SK-N-SH (cell line): ENCODE measurements at regions not wholly inside any gene's neighbourhood (a gene's known extent, or its start where the extent isn't known, plus 50 kb on each side); places are given as distances from the start of the nearest gene placed in this dataset.

Source experiments
- CTCF ChIA-PET: fragments of 300-600, 350-600 bp; formaldehyde crosslinking; extraction: SDS; loops from one replicate; lab custom pipeline; 2021; lab: Yijun Ruan, JAX
- POLR2A ChIA-PET: fragments of 350-600 bp; sonication (Branson Sonifier 250); formaldehyde crosslinking; extraction: SDS; loops from one replicate; lab custom pipeline; 2020; ENCODE audit warnings: antibody characterized with exemption, inconsistent platforms; lab: Yijun Ruan, JAX
- DNase-seq: peaks from one replicate; pipeline ENCODE4 v3.0.0; 2012
- H2AFZ ChIP-seq: fragments of 200-600 bp; sonication (generic); 2 replicates; pipeline ENCODE4 v1.8.1; 2016; ENCODE audit warnings: antibody characterized with exemption, mild to moderate bottlenecking, low read depth
- H3F3A ChIP-seq: fragments of 200-600 bp; sonication (generic); replicated peaks from 2 replicates; pipeline ENCODE3; 2016; ENCODE audit warnings: antibody characterized with exemption, mild to moderate bottlenecking; ENCODE audit not compliant: insufficient read depth
- H3K27ac ChIP-seq, 2 experiments: fragments of 200-500 bp in 1 of 2; fragments of 200-600 bp in 1 of 2; sonication (Bioruptor generic) in 1 of 2; sonication (generic), shearing (Covaris generic) in 1 of 2; 2 replicates each; pipeline versions ENCODE4 v1.5.1 to v1.6.1; 2014 to 2016; ENCODE audit warnings: low read depth in 2 of 2, inconsistent platforms in 1 of 2, low read length in 1 of 2, mild to moderate bottlenecking in 1 of 2, mixed read lengths in 1 of 2
- H3K27me3 ChIP-seq: fragments of 200-600 bp; sonication (generic), shearing (Covaris generic); 2 replicates; pipeline ENCODE4 v1.6.1; 2016; ENCODE audit warnings: mixed run types; ENCODE audit not compliant: insufficient read depth
- H3K36me3 ChIP-seq, 2 experiments: fragments of 200-500 bp in 1 of 2; fragments of 200-600 bp in 1 of 2; sonication (Bioruptor generic) in 1 of 2; sonication (generic) in 1 of 2; replicated peaks in 1 of 2; 2 replicates each; pipeline versions ENCODE3 to v1.5.1; 2014 to 2016; ENCODE audit warnings: low read length in 1 of 2, mild to moderate bottlenecking in 1 of 2; ENCODE audit not compliant: insufficient read depth in 2 of 2, control insufficient read depth in 1 of 2
- H3K4me1 ChIP-seq, 2 experiments: fragments of 200-500 bp in 1 of 2; fragments of 200-600 bp in 1 of 2; sonication (Bioruptor generic) in 1 of 2; sonication (generic), shearing (Covaris generic) in 1 of 2; 2 replicates each; pipeline versions ENCODE4 v1.5.1 to v1.6.1; 2014 to 2016; ENCODE audit warnings: low read depth in 1 of 2, low read length in 1 of 2, mixed run types in 1 of 2; ENCODE audit not compliant: insufficient read depth in 2 of 2, control insufficient read depth in 1 of 2
- H3K4me2 ChIP-seq: fragments of 200-600 bp; sonication (generic), shearing (Covaris generic); 2 replicates; pipeline ENCODE4 v1.6.1; 2017; ENCODE audit warnings: mixed run types
- H3K4me3 ChIP-seq, 2 experiments: fragments of 200-500 bp in 1 of 2; fragments of 200-600 bp in 1 of 2; sonication (Bioruptor generic) in 1 of 2; sonication (generic), shearing (Covaris generic) in 1 of 2; 2 replicates each; pipeline versions ENCODE4 v1.5.1 to v1.8.1; 2014 to 2016; ENCODE audit warnings: low read depth in 2 of 2, inconsistent platforms in 1 of 2, low read length in 1 of 2, mild to moderate bottlenecking in 1 of 2, mixed read lengths in 1 of 2, moderate library complexity in 1 of 2
- H3K79me2 ChIP-seq: fragments of 200-600 bp; sonication (generic); 2 replicates; pipeline ENCODE4 v1.8.1; 2017; ENCODE audit warnings: mild to moderate bottlenecking; ENCODE audit not compliant: insufficient read depth
- H3K9ac ChIP-seq: fragments of 200-600 bp; sonication (generic); 2 replicates; pipeline ENCODE4 v1.6.1; 2017; ENCODE audit warnings: mixed run types
- H3K9me2 ChIP-seq: fragments of 200-600 bp; sonication (generic); 2 replicates; pipeline ENCODE4 v1.6.1; 2017; ENCODE audit warnings: mixed run types
- H3K9me3 ChIP-seq: fragments of 200-600 bp; sonication (generic); 2 replicates; pipeline ENCODE4 v1.6.1; 2017; ENCODE audit warnings: mixed run types, mild to moderate bottlenecking, moderate library complexity
- H4K20me1 ChIP-seq: fragments of 200-600 bp; sonication (generic); 2 replicates; pipeline ENCODE4 v1.6.1; 2017; ENCODE audit warnings: mild to moderate bottlenecking, mixed run types; ENCODE audit not compliant: insufficient read depth
- CHD2 ChIP-seq: fragments of 150-350 bp; IDR thresholded peaks from 2 replicates; pipeline ENCODE4 v1.6.1; 2018; ENCODE audit warnings: low read length; ENCODE audit not compliant: partially characterized antibody
- EP300 ChIP-seq, 2 experiments: IDR thresholded peaks; 2 replicates each; pipeline versions ENCODE4 v1.4.0 to v1.6.1; 2012; ENCODE audit warnings: borderline replicate concordance in 1 of 2, low read depth in 1 of 2, low read length in 1 of 2
- FOSL2 ChIP-seq: IDR thresholded peaks from 2 replicates; pipeline ENCODE4 v1.4.0; 2012; ENCODE audit warnings: low read depth, mild to moderate bottlenecking, moderate library complexity, borderline replicate concordance
- FOXJ3 ChIP-seq: sonication (generic); formaldehyde crosslinking; IDR thresholded peaks from 2 replicates; pipeline ENCODE4 v1.5.1; 2020; ENCODE audit warnings: mild to moderate bottlenecking, missing genetic modification reagents
- GABPA ChIP-seq: IDR thresholded peaks from 2 replicates; pipeline ENCODE4 v1.4.0; 2012; ENCODE audit warnings: low read depth, mild to moderate bottlenecking
- GATA2 ChIP-seq: sonication (generic); formaldehyde crosslinking; IDR thresholded peaks from 2 replicates; pipeline ENCODE4 v1.5.0; 2020; ENCODE audit warnings: mild to moderate bottlenecking, missing genetic modification reagents
- NRF1 ChIP-seq: IDR thresholded peaks from 2 replicates; pipeline ENCODE4 v1.6.1; 2012; ENCODE audit warnings: low read depth, mild to moderate bottlenecking, low read length
- POLR2AphosphoS5 ChIP-seq: IDR thresholded peaks from 2 replicates; pipeline ENCODE4 v1.6.1; 2012; ENCODE audit warnings: low read depth, low read length
- RAD21 ChIP-seq: IDR thresholded peaks from 2 replicates; pipeline ENCODE4 v1.6.1; 2012; ENCODE audit warnings: mild to moderate bottlenecking, low read length
- RCOR1 ChIP-seq: fragments of 150-350 bp; IDR thresholded peaks from 2 replicates; pipeline ENCODE4 v1.6.1; 2017; ENCODE audit warnings: antibody characterized with exemption, low read length
- RFX5 ChIP-seq: IDR thresholded peaks from 2 replicates; pipeline ENCODE4 v1.6.1; 2012; ENCODE audit warnings: mild to moderate bottlenecking, improper control_type of control experiment, low read length
- SIN3A ChIP-seq: IDR thresholded peaks from 2 replicates; pipeline ENCODE4 v1.6.1; 2012; ENCODE audit warnings: low read depth, mild to moderate bottlenecking, low read length, moderate library complexity, borderline replicate concordance
- SMC3 ChIP-seq: IDR thresholded peaks from 2 replicates; pipeline ENCODE4 v1.6.1; 2012; ENCODE audit warnings: low read depth, low read length, improper control_type of control experiment
- TCF12 ChIP-seq: IDR thresholded peaks from 2 replicates; pipeline ENCODE4 v1.4.0; 2012
- TEAD4 ChIP-seq: IDR thresholded peaks from 2 replicates; pipeline ENCODE4 v1.4.0; 2012; ENCODE audit warnings: mild to moderate bottlenecking, borderline replicate concordance; ENCODE audit not compliant: insufficient read depth
- WGBS: methylation state at CpG from one replicate; pipeline ENCODE4 v1.1.6; 2017; ENCODE audit warnings: low lambda C conversion rate; 5-methylcytosine and 5-hydroxymethylcytosine counted together
- TF ChIP-seq, protein P1 (sequence below): IDR thresholded peaks from 2 replicates; pipeline ENCODE4; 2012
- TF ChIP-seq, protein P2 (sequence below): IDR thresholded peaks from 2 replicates; pipeline ENCODE4 v1.4.0; 2012; ENCODE audit warnings: low read depth, borderline replicate concordance
- TF ChIP-seq, protein P3 (sequence below): IDR thresholded peaks from 2 replicates; pipeline ENCODE4 v1.4.0; 2012; ENCODE audit warnings: low read depth

DNA sequence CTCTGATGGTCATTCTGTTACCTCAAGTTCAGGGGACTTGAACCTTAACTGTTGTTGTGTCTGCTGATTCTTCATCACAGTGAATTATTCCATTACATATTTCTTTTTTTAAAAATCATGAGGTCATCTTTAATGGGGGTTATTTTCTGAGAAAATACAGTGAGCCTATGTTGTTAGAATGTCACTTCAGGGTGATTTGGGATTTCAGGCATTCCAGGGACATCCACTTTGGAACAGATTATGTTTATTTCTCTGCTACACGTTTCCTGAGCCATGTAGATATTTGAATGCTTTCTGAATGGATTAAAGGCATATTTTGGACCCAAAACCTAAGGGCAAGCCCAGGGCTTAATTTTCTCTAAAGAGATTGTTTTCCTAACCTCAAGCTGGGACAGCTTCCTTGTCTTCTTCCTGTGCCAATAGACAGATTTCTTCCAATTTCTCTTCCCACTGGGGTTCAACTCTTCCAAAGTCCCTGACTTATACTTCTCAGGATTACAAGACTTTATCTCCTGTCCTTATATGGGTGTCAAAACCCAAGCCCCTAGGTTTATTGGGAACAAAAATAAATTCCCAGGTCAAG lies 271.7 kb downstream of the ARHGAP12 start:
- TF ChIP-seq, protein P1, sequence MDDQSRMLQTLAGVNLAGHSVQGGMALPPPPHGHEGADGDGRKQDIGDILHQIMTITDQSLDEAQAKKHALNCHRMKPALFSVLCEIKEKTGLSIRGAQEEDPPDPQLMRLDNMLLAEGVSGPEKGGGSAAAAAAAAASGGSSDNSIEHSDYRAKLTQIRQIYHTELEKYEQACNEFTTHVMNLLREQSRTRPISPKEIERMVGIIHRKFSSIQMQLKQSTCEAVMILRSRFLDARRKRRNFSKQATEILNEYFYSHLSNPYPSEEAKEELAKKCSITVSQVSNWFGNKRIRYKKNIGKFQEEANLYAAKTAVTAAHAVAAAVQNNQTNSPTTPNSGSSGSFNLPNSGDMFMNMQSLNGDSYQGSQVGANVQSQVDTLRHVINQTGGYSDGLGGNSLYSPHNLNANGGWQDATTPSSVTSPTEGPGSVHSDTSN = no peak
- TF ChIP-seq FOSL2 (no peak), TEAD4 (no peak)
- Histone ChIP-seq H2AFZ (no peak overlapping the region), H3K4me1 (peaks cover 0 to 6% of the 10 kb centered on the region in 2 experiments; a peak in 1 of 4 replicates), H3K79me2 (no peaks in the 10 kb centered on the region), H3K27me3 (no peaks in the 10 kb centered on the region), H3K4me2 (no peak overlapping the region), H3F3A (no peaks in the 10 kb centered on the region), H3K36me3 (no peaks in the 10 kb centered on the region), H4K20me1 (no peaks in the 10 kb centered on the region), H3K4me3 (no peak overlapping the region), H3K9me2 (no peaks in the 10 kb centered on the region), H3K9ac (no peak overlapping the region), H3K9me3 (no peaks in the 10 kb centered on the region), H3K27ac (no peak overlapping the region)
- ChIA-PET CTCF (interaction anchor here (0.6 kb wide), 1 partner anchor 344 kb away, joined by 3 read pairs; no protein-coding TSS in a partner anchor), POLR2A (no interaction called here)
- no peak for DNase-seq
- WGBS = 22% methylated on average over 1 of the region's 1 CpG

DNA sequence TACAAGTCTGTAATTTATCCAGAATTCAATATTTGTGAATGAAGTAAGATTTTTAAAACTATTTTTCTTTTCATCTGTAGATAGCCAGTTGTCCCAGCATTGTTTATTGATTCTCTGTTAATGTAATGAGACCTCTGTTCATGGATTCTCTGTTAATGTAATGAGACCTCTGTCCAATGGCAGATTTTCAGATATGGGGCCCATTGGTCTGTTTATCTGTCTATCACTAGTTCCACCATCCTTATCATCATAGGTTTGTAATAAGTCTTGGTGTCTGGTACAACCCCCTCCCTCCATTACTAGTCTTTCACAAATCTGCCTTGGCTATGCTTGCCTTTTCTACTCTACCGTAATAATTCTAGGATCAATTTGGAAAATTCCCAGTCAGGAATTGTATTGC lies 276.6 kb downstream of the ARHGAP12 start:
- Histone ChIP-seq H3K4me2 (no peak overlapping the region), H3K9ac (no peak overlapping the region), H3K4me3 (no peak overlapping the region), H3K27me3 (no peaks in the 10 kb centered on the region), H3K79me2 (no peaks in the 10 kb centered on the region), H3K9me3 (no peaks in the 10 kb centered on the region), H3K36me3 (no peaks in the 10 kb centered on the region), H4K20me1 (no peaks in the 10 kb centered on the region), H3K27ac (peak overlapping the region in 1 of 2 experiments; percentile 93; a peak in 2 of 4 replicates), H3F3A (peaks cover 9% of the 10 kb centered on the region), H3K9me2 (no peaks in the 10 kb centered on the region), H2AFZ (no peak overlapping the region), H3K4me1 (peaks cover 0 to 25% of the 10 kb centered on the region in 2 experiments; a peak in 2 of 4 replicates)
- ChIA-PET POLR2A (interaction anchor here (0.6 kb wide), 1 partner anchor 1890 kb away, joined by 3 read pairs; no protein-coding TSS in a partner anchor), CTCF (interaction anchor here (1.5 kb wide), 1 partner anchor 10 kb away, joined by 4 read pairs; no protein-coding TSS in a partner anchor)
- 93% methylated on average over 1 of the region's 1 CpG for WGBS
- no peak for TF ChIP-seq RAD21
- no peak for TF ChIP-seq FOSL2
- TF ChIP-seq POLR2AphosphoS5 = no peak
- no peak for TF ChIP-seq GABPA
- no peak for TF ChIP-seq CHD2
- TF ChIP-seq EP300 (IDR thresholded peaks at IDR 0.05; ENCODE audit: borderline replicate concordance in 1 of 2, low read depth in 1 of 2, low read length in 1 of 2) = peak in 1 of 2 experiments; percentile 9; a peak in 1 of 4 replicates
- TF ChIP-seq SIN3A = no peak
- TF ChIP-seq SMC3 = no peak
- TF ChIP-seq RFX5 = no peak
- TF ChIP-seq FOXJ3 = no peak
- no peak for TF ChIP-seq TCF12
- no peak for TF ChIP-seq RCOR1
- TF ChIP-seq, protein P2, sequence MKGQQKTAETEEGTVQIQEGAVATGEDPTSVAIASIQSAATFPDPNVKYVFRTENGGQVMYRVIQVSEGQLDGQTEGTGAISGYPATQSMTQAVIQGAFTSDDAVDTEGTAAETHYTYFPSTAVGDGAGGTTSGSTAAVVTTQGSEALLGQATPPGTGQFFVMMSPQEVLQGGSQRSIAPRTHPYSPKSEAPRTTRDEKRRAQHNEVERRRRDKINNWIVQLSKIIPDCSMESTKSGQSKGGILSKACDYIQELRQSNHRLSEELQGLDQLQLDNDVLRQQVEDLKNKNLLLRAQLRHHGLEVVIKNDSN = no peak
- TF ChIP-seq TEAD4 = no peak
- TF ChIP-seq, protein P3, sequence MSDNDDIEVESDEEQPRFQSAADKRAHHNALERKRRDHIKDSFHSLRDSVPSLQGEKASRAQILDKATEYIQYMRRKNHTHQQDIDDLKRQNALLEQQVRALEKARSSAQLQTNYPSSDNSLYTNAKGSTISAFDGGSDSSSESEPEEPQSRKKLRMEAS = no peak
- TF ChIP-seq NRF1 = no peak
- TF ChIP-seq, protein P1 = no peak
- TF ChIP-seq GATA2 (CRISPR knock-in tag) = 0 out of 2 replicates have a peak, but pooled peaks have one; percentile 10
- DNase-seq = no peak
